ENCODE measurements at regions not wholly inside any gene's neighbourhood (a gene's known extent, or its start where the extent isn't known, plus 50 kb on each side); places are given as distances from the start of the nearest gene placed in this dataset.
"Not testable (repeated sequence)": the region's sequence is repeated elsewhere in the genome, so short reads cannot be mapped to it uniquely, and the experiment has no call there.

DNA sequence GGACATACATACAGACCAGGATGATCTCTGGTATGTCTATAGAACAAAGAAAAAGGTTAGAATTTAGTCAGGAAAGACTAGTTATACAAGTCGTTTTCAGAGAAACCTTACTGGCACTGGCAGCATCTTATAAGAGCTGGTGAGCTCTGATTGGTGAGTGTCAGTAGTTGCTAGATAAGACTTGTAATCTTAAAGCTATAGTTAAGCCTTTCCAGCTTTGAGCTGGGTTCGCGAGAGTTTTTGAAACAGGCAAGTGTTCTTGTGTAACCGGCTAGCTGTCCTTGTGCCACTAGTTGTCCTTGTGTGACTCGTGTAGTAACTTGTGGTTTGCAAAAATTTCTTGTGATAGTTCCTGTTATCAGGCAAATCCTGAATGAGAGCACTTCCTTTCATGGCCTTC, 740.9 kb downstream of the GALC start:
- DNase-seq, result no peak

DNA sequence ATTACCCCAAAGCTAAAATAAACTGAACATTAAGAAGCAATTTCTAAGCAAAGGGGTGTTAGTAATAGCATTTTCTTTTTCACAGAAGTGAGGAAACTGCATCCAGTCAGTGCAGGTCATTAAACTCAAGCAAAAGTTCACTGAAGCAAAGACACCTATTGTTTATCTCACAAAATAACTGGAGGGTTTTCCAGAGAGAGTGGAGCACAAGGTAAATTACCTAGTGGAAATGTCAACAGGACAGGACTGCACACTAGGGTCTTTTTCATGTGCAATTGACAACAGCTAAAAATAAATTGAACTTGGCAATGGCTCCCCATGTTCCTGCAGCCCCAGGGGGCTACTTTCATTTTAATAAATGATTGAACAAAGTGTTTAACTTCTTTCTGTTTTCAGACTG, 742.0 kb downstream of the GALC start:
- no peak for DNase-seq

- no peak for DNase-seq
Measured at GRCh38 chr14:87241018-87241768, 751.8 kb downstream of the GALC start.

DNA sequence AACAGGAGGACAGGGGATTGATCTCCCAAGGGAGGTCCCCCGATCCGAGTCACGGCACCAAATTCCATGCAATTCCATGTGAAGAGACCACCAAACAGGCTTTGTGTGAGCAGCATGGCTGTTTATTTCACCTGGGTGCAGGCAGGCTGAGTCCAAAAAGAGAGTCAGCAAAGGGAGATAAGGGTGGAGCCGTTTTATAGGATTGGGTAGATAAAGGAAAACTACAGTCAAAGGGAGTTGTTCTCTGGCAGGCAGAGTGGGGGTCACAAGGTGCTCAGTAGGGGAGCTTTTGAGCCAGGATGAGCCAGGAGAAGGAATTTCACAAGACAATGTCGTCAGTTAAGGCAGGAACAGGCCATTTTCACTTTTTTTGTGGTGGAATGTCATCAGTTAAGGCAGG, 752.7 kb downstream of the GALC start:
- DNase-seq, result not testable (repeated sequence)

GRCh38 chr14:87233806-87234384, 759.1 kb downstream of the GALC start:
- no peak for DNase-seq

DNA sequence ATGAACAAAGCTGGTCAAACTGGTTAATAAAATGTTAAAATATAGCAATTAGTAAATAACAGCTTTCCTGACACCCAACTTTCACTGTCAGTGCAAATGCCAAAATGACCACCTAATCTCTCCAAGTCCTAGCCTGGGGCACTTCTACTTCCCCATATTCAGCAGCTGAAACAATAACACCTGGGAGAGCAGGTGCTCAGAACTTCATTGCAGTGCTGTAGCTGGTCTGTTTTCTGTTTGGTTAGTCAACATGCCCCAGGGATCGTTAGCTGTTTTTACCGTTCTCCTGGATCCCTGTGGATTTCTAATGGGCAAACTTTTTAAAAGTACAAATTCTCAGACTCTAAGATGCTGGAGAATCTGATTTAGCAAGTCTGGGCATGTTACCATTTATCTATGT, 759.7 kb downstream of the GALC start:
- no peak for DNase-seq

DNA sequence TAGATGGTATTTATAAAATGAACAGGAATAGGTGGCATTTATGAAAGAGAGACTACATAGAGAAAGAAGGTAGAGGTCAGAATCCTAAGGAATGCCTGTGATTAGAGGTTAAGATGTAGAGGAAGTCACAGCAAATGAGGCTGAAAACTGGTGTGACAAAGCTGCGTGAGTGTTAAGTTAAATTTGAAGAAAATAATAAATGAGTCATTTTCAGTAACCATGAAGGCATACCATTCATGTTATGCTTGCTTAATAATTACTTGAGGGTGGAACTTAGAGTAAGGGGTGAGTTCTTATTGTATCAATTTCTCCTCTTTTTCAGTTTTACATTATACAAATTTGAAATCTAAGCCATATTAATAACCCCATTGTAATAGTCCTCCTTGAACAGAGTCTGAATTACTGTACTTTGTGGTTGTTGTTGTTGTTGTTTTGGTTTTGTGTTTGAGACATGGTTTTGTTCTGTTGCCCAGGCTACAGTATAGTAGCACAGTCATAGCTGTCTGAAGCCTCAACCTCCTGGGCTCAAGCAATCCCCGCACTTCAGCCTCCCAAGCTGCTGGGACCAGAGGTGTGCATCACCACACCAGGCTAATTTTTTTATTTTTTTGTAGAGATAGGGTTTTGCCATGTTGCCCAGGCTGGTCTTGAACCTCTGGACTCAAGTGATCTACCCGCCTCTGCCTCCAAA, 761.5 kb downstream of the GALC start:
- no peak for DNase-seq

DNA sequence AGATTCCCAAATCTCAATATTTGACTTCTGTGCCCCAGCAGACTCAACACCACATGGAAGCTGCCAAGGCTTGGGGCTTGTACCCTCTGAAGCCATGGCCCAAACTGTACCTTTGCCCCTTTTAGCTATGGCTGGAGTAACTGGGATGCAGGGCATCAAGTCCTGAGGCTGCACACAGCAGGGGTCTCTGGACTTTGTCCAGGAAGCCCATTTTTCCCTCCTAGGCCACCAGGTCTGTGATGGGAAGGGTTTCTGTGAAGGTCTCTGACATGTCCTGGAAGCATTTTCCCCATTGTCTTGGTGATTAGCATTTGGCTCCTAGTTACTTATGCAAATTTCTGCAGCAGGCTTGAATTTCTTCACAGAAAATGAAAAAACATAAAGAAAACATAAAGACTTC, 762.3 kb downstream of the GALC start:
- no peak for DNase-seq

DNA sequence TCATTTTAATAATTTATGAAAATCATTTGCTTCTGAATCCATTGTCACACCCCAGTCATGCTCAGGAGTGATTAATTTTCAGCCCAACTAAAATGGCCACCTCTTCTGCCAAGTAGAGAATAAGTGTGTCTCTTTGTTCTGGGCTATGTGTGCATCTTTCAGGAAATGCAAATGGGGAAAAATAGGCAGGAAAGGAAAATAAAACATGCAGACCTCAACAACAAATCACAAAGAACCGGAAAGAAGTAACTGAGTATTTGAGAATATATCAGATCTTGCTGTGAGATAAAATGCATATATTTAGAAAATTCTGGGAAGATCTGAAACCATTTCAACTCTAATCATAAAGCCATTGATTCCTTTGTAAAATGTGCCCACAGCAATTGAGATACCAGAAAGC, 763.9 kb downstream of the GALC start:
- no peak for DNase-seq

GRCh38 chr14:87217023-87217422, 776.0 kb downstream of the GALC start:
- no peak for DNase-seq

GRCh38 chr14:87214558-87214957, 778.4 kb downstream of the GALC start:
- no peak for DNase-seq

DNA sequence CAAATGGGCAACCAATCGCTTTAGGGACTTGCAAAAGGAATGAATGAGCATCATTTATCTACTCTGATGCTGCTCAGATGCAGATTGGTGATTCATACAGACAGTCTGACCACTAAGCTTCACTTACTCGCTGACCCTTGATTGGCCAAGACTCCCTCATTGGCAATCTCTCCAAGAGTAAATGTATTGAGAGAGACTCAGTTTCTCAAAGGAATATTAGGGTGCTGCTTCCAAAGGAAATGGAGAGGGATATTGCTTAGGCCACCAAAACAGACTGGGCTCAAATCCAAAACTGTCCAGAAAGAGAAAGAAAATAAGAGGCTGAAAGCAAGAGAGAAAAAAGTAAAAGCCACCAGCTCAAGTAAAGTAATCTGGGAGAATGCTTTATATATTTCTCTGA, 785.2 kb downstream of the GALC start:
- no peak for DNase-seq

GRCh38 chr14:87205811-87206210, 787.2 kb downstream of the GALC start:
- no peak for DNase-seq

DNA sequence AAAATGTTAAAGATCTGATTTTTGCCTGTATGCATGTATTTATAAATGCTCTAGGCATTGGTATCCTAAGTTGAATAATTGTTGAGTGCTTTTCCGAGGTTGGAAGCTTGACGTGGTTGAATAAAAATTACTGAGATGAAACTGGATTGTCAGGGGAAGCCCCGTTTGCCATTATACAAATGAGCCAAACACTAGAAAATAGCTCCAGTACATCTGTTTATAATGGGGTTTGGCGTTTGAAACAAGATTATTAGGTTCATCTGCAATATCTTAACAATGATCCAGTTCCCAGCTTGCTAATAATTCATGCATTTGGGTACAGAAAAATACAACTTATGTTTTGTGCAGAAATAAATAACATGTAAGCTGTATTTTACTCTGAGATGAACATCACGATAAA, 789.6 kb downstream of the GALC start:
- no peak for DNase-seq

- DNase-seq, result peak in 1 of 51 donors; percentile 3
Measured at GRCh38 chr14:87199381-87199780, 793.6 kb downstream of the GALC start.

DNA sequence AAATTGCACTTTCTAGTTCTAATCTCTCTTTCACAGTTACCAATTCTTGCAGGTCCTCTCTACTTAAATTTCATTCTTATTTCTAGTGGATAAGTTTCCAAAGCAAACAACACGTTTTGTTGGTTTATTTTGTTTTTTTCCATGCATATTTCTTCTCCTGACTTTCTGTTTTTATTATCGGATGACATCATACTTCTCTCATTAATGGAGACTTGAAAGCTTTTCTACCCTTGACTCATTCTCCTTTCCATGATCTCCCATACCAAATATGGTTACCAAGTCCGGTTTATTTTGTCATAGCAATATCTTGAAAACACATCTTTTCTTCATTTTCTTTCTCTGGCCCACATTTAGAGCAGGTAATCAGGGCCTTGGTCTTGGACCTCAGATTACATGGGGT, 796.5 kb downstream of the GALC start:
- no peak for DNase-seq

- no peak for DNase-seq
Measured at GRCh38 chr14:87187786-87188185, 805.2 kb downstream of the GALC start.

DNA sequence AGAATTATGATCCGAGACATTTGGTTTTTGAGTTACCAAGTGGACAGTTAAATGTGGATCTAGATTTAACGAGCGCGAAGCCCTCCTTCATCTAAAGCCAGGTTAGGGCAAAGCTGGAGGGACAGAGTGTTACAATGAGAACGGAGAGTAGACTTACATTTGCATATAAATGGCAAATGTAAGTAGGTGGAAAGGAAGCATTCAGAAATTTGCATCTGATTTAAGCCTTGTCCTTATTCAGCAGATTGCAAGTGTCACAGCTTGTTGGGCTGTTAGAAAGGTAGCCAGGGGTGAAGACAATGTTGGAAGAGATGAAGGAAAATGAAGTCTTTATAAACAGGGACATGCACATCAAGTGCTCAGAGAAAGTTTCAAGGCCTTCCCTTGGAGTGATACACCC, 806.2 kb downstream of the GALC start:
- no peak for DNase-seq

DNA sequence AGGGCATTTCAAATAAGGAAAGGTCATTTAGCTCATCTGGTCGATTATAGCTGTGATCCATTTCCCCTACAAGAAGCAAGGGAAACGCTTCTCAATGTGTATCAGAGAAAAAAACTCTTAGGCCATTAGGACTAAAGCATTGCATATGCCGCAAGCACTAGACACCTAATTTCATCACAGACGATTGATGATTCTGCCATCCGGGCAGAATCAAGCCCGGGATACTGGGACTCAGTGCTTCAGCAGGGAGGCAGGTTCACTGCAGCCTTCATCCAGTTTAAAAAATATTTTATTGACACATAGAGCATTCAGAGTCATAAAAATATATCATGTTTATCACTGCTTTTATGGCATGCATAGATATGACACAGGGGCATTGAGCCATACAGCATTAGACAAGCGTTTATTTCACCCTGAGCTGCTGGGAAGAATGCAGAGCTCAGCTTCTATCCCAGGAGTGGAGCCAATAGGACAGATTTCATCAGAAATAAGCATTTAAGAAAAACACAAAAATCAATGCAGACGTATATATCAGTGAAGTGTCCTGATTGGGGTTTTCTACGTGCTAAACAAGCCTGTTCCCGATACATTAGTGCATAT, 806.9 kb downstream of the GALC start:
- DNase-seq, result no peak

GRCh38 chr14:87184180-87184579, 808.8 kb downstream of the GALC start:
- no peak for DNase-seq

- no peak for DNase-seq
Measured at GRCh38 chr14:87181288-87181687, 811.7 kb downstream of the GALC start.

DNA sequence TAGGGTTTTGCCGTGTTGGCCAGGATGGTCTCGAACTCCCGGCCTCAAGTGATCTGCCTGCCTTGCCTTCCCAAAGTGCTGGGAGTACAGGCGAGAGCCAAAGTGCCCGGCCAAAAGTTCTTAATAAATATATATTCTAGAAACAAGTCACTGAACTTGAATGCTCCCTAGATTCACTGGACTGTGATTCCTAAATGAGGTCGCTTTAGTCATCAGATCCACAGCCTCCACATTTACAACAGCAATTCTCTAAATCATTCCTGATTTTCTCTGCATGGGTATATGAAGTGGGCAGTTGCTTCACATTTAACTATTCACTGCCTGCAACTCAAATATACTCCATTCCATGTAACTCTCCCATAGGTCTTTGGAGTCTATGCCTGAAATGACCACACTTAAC, 813.0 kb downstream of the GALC start:
- DNase-seq, result no peak

- DNase-seq, result no peak
Measured at GRCh38 chr14:87178277-87178676, 814.7 kb downstream of the GALC start.
